ENCODE measurements at regions not wholly inside any gene's neighbourhood (a gene's known extent, or its start where the extent isn't known, plus 50 kb on each side); places are given as distances from the start of the nearest gene placed in this dataset.
A peak's percentile ranks its signal among the peaks of the same experiment; 100 is the strongest.

DNA sequence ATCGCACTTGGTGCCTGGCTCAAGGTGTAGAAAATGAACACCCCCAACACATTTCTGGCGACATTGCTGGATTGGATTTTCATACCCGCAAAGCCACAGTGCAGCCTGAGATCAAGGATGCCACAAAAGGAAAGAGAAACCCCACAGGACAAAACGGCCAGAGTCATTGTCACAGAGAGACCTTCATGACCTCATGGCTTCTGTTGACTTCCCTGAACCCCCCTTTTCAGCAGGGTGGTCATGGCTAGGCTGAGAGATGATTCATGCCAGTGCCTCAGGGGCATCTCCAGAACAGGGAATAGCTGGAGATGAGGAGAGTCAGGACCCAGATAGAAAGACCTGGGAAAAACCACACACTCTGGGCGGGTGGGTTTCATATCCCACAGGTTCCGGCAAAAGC lies 122.0 kb downstream of the C16orf95 start:
- peaks cover 4% of the 10 kb centered on the region for H3K36me3 Mint-ChIP-seq (ENCODE audit: insufficient read depth)
- no peak overlapping the region for H3K27ac Mint-ChIP-seq (ENCODE audit: low read depth)
- no peaks in the 10 kb centered on the region for H3K9me3 Mint-ChIP-seq
- H3K4me1 Mint-ChIP-seq = peaks cover 5% of the 10 kb centered on the region
- DNase-seq (ENCODE audit: low spot score in 2 of 2) (no peak), ATAC-seq (replicated peaks; ENCODE audit: extremely low read depth, poor library complexity, severe bottlenecking) (no peak)
- H3K27me3 Mint-ChIP-seq = peaks cover 11% of the 10 kb centered on the region
- no peak overlapping the region for H3K4me3 Mint-ChIP-seq

DNA sequence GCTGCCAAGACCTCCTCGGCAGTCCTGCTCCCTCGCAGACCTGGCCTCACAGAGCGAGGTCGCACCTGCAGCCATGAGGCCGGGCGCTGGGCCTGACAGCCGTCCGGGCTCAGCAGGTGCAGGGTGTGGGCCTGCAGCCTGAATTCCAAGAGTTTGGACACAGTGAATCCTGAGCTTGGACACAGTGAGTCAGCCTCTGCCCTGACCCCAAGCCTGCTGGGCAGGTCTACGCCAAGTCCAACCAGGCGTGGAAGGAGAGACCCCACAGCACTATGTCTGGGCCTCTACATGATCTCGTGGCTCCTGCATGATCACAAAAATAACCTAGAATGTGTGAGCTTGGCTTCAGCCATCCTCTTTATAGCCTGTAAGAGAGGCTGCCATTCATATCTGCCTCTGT lies 121.0 kb downstream of the C16orf95 start:
- peaks cover 5% of the 10 kb centered on the region for H3K4me1 Mint-ChIP-seq
- no peak overlapping the region for H3K27ac Mint-ChIP-seq (ENCODE audit: low read depth)
- no peak for DNase-seq (ENCODE audit: low spot score in 2 of 2)
- H3K36me3 Mint-ChIP-seq (ENCODE audit: insufficient read depth) = peaks cover 4% of the 10 kb centered on the region
- H3K9me3 Mint-ChIP-seq = no peaks in the 10 kb centered on the region
- peaks cover 12% of the 10 kb centered on the region for H3K27me3 Mint-ChIP-seq
- no peak overlapping the region for H3K4me3 Mint-ChIP-seq
- no peak for ATAC-seq (replicated peaks; ENCODE audit: extremely low read depth, poor library complexity, severe bottlenecking)

DNA sequence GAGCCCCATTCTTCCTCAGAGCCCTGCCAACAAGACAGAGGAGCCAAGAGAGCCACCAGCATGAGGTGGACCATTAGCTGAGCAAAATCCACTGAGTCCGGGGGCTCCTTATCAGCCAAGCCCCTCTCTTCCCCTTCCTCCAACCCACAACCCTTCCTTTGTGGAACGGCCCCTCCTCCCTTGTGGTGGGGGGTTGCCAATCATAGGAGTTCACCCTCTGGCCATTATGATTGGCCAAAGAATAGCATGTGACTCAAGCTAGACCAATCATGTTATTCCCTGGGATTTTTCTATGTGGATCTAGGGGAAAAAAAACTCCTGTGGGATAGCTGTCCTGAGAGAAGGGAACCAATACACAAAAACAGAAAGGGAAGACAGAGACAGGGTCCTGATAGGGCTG lies 120.5 kb downstream of the C16orf95 start:
- H3K27me3 Mint-ChIP-seq = peaks cover 16% of the 10 kb centered on the region
- peaks cover 5% of the 10 kb centered on the region for H3K4me1 Mint-ChIP-seq
- no peaks in the 10 kb centered on the region for H3K9me3 Mint-ChIP-seq
- no peak overlapping the region for H3K4me3 Mint-ChIP-seq
- ATAC-seq (replicated peaks; ENCODE audit: extremely low read depth, poor library complexity, severe bottlenecking) (no peak), DNase-seq (ENCODE audit: low spot score in 2 of 2) (no peak)
- H3K36me3 Mint-ChIP-seq (ENCODE audit: insufficient read depth) = peaks cover 4% of the 10 kb centered on the region
- no peak overlapping the region for H3K27ac Mint-ChIP-seq (ENCODE audit: low read depth)

DNA sequence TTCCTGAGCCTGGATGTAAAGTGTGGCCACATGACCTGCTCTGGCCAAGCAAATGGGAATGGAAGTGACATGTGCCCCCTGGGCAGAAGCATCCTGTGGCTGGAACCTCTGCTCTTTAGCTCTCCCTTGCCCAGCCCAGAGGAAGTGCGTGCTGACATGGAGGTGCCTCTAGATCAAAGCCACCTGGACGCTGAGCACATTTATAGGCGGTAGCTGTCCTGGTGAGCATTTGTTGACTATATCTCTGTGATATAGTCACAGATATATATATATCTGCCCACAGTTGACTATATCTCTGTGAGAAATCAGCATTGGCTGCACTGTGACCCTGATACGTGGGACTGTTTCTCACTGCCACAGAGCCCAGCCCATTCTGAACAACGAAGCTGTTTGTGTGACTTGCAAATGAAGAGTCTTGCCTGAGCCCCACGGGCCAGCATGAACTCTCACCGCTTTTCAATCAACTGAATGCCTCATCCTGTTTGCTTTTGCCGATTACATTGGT lies 118.8 kb downstream of the C16orf95 start:
- DNase-seq (ENCODE audit: low spot score in 2 of 2) = no peak
- H3K36me3 Mint-ChIP-seq (ENCODE audit: insufficient read depth) = peaks cover 4% of the 10 kb centered on the region
- peaks cover 10% of the 10 kb centered on the region for H3K4me1 Mint-ChIP-seq
- no peaks in the 10 kb centered on the region for H3K9me3 Mint-ChIP-seq
- peaks cover 24% of the 10 kb centered on the region for H3K27me3 Mint-ChIP-seq
- ATAC-seq (replicated peaks; ENCODE audit: extremely low read depth, poor library complexity, severe bottlenecking) = no peak
- H3K27ac Mint-ChIP-seq (ENCODE audit: low read depth) = no peak overlapping the region
- no peak overlapping the region for H3K4me3 Mint-ChIP-seq

DNA sequence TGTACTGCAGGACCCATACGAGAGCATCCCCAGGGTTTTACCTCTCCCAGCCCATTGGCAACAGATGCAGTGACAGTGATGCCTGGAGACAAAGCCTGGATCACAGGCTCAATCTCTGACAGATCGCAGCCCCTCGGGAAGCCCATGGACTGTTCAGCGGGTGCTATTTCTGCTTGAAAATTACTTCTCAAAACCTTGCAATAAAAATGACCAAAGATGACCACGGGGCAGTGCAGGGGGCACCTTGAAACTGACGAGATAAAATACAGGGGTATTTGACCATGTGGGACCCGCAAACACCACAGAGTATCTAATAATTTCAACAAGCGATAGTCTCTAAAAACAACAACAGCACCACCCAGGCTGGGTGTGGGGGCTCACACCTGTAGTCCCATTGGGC lies 118.3 kb downstream of the C16orf95 start:
- ATAC-seq (replicated peaks; ENCODE audit: extremely low read depth, poor library complexity, severe bottlenecking) = no peak
- DNase-seq (ENCODE audit: low spot score in 2 of 2) = no peak
- peaks cover 10% of the 10 kb centered on the region for H3K4me1 Mint-ChIP-seq
- no peaks in the 10 kb centered on the region for H3K9me3 Mint-ChIP-seq
- H3K36me3 Mint-ChIP-seq (ENCODE audit: insufficient read depth) = peaks cover 4% of the 10 kb centered on the region
- no peak overlapping the region for H3K4me3 Mint-ChIP-seq
- H3K27ac Mint-ChIP-seq (ENCODE audit: low read depth) = peak overlapping the region; percentile 39
- H3K27me3 Mint-ChIP-seq = peaks cover 28% of the 10 kb centered on the region

DNA sequence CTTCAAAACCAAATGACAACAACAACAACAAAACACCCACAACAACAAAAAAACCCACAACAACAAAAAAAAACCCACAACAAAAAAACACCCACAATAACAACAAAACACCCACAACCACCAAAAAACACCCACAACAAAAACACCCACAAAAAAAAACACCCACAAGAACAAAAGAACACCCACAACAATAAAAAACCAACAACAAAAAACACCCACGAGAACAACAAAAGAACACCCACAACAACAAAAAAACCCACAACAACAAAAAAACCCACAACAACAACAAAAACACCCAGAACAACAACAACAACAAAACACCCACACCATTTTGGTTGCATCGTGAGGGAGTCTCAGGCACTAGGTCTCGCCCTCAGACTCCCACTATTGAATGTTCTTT lies 117.8 kb downstream of the C16orf95 start:
- Mint-ChIP-seq H3K4me3 (peak overlapping the region; percentile 1), H3K36me3 (ENCODE audit: insufficient read depth) (peaks cover 4% of the 10 kb centered on the region), H3K27ac (ENCODE audit: low read depth) (peak overlapping the region; percentile 39), H3K27me3 (peaks cover 33% of the 10 kb centered on the region), H3K9me3 (no peaks in the 10 kb centered on the region), H3K4me1 (peaks cover 10% of the 10 kb centered on the region)
- DNase-seq (ENCODE audit: low spot score in 2 of 2) (no peak), ATAC-seq (replicated peaks; ENCODE audit: extremely low read depth, poor library complexity, severe bottlenecking) (no peak)

DNA sequence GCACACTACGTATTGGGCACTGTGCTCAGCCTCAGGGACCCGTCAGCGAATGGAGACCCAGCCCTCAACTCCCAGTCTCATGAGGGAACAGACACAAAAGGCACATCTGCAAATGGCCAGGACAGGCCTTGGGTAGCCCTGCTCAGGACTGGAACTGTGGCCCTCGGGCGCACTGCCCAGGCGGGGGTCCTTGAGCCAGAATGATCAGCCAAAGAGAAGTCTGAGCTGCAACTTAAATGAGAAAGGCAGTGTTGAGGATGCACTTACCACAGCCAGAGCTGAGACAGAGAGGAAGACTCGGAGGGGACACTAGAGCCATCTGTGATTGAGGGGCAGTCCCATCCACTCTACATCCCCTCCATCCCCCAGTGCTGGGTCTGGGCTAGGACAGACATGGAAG lies 117.3 kb downstream of the C16orf95 start:
- H3K27me3 Mint-ChIP-seq = peaks cover 35% of the 10 kb centered on the region
- peaks cover 10% of the 10 kb centered on the region for H3K4me1 Mint-ChIP-seq
- ATAC-seq (replicated peaks; ENCODE audit: extremely low read depth, poor library complexity, severe bottlenecking) = no peak
- DNase-seq (ENCODE audit: low spot score in 2 of 2) = no peak
- H3K36me3 Mint-ChIP-seq (ENCODE audit: insufficient read depth) = peaks cover 4% of the 10 kb centered on the region
- H3K4me3 Mint-ChIP-seq = no peak overlapping the region
- H3K27ac Mint-ChIP-seq (ENCODE audit: low read depth) = peak overlapping the region; percentile 39
- no peaks in the 10 kb centered on the region for H3K9me3 Mint-ChIP-seq

DNA sequence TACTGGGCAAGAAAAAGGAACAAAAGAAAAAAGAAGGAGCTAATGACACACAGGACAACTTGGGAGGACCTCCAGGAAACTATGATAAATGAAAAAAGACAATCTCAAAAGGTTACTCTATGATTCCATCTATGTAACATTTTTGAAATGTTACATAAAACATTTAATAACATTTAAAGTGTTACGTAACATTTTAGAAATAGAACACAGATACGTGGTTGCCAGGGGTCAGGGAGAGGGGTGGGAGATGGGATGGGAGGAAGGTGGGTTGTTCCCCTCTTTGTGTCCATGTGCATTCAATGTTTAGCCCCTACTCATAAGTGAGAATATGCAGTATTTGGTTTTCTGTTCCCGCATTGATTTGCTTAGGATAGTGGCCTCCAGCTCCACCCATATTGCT lies 116.6 kb downstream of the C16orf95 start:
- ATAC-seq (replicated peaks; ENCODE audit: extremely low read depth, poor library complexity, severe bottlenecking) (no peak), DNase-seq (ENCODE audit: low spot score in 2 of 2) (no peak)
- H3K27me3 Mint-ChIP-seq = peaks cover 35% of the 10 kb centered on the region
- H3K9me3 Mint-ChIP-seq = no peaks in the 10 kb centered on the region
- no peak overlapping the region for H3K4me3 Mint-ChIP-seq
- no peak overlapping the region for H3K27ac Mint-ChIP-seq (ENCODE audit: low read depth)
- H3K36me3 Mint-ChIP-seq (ENCODE audit: insufficient read depth) = peaks cover 4% of the 10 kb centered on the region
- peaks cover 10% of the 10 kb centered on the region for H3K4me1 Mint-ChIP-seq

DNA sequence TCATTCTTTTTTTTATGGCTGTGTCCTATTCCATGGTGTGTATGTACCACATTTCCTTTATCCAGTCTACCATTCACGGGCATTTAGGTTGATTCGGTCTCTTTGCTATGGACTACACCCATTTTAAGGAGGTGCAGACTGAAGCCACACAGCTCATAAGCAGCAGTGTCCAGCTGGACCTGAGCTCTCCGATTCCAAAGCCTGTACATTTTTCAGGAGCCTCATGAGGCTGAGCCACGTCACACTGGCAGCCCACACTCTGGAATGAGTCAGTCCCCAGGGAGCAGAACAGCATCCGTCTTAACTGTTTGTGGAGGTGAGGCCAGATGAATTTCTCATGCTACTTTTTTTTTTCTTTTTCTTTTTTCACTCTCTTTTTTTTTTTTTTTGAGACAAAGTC lies 116.1 kb downstream of the C16orf95 start:
- DNase-seq (ENCODE audit: low spot score in 2 of 2) (no peak), ATAC-seq (replicated peaks; ENCODE audit: extremely low read depth, poor library complexity, severe bottlenecking) (no peak)
- Mint-ChIP-seq H3K27ac (ENCODE audit: low read depth) (no peak overlapping the region), H3K4me3 (no peak overlapping the region), H3K9me3 (no peaks in the 10 kb centered on the region), H3K4me1 (peaks cover 10% of the 10 kb centered on the region), H3K27me3 (peaks cover 35% of the 10 kb centered on the region), H3K36me3 (ENCODE audit: insufficient read depth) (peaks cover 4% of the 10 kb centered on the region)

DNA sequence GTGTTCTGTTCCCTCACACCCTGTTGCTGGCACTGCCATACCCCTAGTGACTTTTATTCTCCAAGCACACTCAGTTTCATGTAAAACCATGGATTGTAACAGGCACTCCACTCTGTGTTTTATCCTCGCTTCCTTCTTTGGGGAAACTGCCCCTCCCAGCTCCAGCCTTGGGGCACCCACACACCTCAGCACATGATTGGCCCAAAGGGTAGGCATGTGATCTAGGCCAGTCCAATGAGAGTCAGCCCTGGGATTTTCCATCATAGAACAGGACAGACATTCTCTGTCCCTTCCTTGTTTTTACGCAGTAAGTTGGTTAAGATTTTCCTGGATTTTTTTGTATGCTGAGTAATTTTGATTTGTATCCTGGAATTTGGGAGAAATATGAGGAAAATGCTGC lies 115.4 kb downstream of the C16orf95 start:
- Mint-ChIP-seq H3K9me3 (no peaks in the 10 kb centered on the region), H3K27ac (ENCODE audit: low read depth) (no peak overlapping the region), H3K36me3 (ENCODE audit: insufficient read depth) (peaks cover 4% of the 10 kb centered on the region), H3K4me1 (peaks cover 10% of the 10 kb centered on the region), H3K27me3 (peaks cover 33% of the 10 kb centered on the region), H3K4me3 (no peak overlapping the region)
- DNase-seq (ENCODE audit: low spot score in 2 of 2) = no peak
- no peak for ATAC-seq (replicated peaks; ENCODE audit: extremely low read depth, poor library complexity, severe bottlenecking)

DNA sequence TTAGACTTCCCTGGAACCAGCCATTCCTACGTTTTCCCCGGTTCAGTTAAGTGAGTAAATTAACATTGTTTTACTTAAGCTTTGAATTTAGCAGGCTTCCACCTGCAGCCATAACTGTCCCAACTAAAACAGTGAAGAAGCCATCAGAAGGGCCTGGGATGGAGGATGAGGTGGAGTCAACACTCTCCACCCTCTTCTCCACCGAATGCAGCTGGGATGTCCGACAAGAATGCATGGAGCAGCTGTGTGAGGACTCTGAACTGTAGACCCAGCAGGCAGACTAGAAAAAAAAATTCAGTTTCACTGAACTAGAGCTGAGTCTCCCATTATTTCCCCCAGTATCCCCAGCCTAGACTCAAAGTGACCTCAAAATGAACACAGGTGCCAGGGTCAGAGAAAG lies 114.8 kb downstream of the C16orf95 start:
- Mint-ChIP-seq H3K27ac (ENCODE audit: low read depth) (no peak overlapping the region), H3K9me3 (no peaks in the 10 kb centered on the region), H3K36me3 (ENCODE audit: insufficient read depth) (peaks cover 4% of the 10 kb centered on the region), H3K4me3 (no peak overlapping the region), H3K4me1 (peaks cover 10% of the 10 kb centered on the region), H3K27me3 (peaks cover 27% of the 10 kb centered on the region)
- DNase-seq (ENCODE audit: low spot score in 2 of 2) (no peak), ATAC-seq (replicated peaks; ENCODE audit: extremely low read depth, poor library complexity, severe bottlenecking) (no peak)

DNA sequence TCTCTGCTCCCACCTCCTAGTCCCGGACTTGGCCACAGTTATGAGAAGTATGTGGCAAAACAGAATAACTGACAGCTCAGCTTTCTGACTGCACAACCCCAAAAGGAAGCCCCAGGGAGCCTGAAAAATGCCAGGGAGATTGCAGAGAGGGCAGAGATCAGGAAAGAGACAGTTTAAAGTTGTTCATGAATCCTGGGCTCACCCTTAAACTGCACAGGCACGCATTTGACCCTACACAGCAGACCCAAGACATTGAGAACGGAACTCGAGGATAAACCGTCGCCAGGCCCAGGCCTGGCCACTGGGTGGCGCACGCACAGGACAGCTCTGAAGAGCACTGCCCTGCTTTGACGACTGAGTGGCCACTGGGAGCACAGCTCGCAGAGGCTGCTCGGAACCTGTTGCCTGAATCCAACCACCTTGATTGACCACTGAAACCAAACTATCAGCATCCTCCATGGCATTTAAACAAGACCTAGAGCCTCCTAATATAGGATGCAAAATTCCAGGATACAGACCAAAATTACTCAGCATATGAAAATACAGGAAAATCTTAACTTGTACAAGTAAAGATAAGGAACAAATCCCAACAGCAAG lies 114.0 kb downstream of the C16orf95 start:
- ATAC-seq (replicated peaks; ENCODE audit: extremely low read depth, poor library complexity, severe bottlenecking) (no peak), DNase-seq (ENCODE audit: low spot score in 2 of 2) (no peak)
- Mint-ChIP-seq H3K36me3 (ENCODE audit: insufficient read depth) (peaks cover 4% of the 10 kb centered on the region), H3K27ac (ENCODE audit: low read depth) (no peak overlapping the region), H3K4me1 (peaks cover 10% of the 10 kb centered on the region), H3K4me3 (no peak overlapping the region), H3K9me3 (no peaks in the 10 kb centered on the region), H3K27me3 (peaks cover 24% of the 10 kb centered on the region)

DNA sequence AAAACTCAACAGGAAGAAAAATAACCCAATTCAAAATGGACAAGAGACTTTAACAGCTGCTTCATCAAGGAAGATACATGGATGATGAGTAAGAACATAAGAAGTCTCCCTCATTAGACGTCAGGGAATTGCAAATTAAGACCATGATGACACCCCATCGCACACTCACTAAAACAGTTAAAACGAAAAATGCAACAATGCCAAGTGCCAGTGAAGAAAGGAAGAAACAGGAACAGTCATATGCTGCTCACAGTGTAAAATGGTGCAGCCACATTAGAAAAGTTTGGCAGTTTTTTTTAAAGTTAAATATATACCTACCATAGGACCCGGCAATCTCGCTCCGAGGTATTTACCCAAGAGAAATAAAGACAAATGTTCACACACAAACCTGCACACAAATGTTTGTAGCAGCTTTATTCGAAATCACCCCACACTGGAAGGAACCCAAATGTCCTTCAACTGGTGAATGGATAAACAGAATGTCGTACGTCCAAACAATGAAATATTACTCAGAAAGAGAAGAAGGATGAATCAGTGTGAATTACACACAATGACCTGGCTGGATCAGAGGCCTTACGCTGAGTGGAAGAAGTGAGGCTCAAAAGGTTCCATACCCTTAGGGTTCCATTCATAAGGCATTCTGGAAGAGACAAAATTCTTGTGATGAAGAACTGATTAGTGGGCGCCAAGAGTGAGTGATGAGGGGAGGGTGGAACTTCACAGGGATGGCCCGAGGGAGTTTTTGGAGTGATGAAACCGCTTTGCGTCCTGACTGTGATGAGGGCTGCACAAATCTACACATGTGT lies 110.3 kb downstream of the C16orf95 start:
- DNase-seq (ENCODE audit: low spot score in 2 of 2) (no peak), ATAC-seq (replicated peaks; ENCODE audit: extremely low read depth, poor library complexity, severe bottlenecking) (no peak)
- no peaks in the 10 kb centered on the region for H3K9me3 Mint-ChIP-seq
- no peak overlapping the region for H3K27ac Mint-ChIP-seq (ENCODE audit: low read depth)
- no peak overlapping the region for H3K4me3 Mint-ChIP-seq
- H3K4me1 Mint-ChIP-seq = peaks cover 5% of the 10 kb centered on the region
- no peaks in the 10 kb centered on the region for H3K36me3 Mint-ChIP-seq (ENCODE audit: insufficient read depth)
- H3K27me3 Mint-ChIP-seq = peaks cover 17% of the 10 kb centered on the region
